ENCODE measurements at regions not wholly inside any gene's neighbourhood (a gene's known extent, or its start where the extent isn't known, plus 50 kb on each side); places are given as distances from the start of the nearest gene placed in this dataset.

DNA sequence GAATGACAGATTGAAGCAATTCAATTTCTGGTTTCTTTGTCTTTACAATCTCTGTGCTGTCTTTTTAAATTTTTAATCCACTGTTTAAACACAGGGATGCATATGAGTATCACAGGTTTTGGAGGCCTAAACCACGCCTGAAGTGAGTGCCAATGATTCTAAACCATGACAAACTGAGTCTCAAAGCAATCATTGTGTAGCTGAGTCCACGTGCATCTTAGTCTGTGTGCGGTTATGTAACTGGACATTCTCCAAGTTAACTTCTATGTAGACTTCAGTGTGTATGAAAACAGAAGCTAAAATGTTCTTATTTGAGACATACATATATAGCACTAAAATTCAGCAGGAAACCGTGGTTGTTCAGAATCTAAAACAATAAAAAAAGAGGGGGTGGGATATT lies 79.3 kb upstream of the ST8SIA6 start:
- DNase-seq (ENCODE audit: low read depth, low spot score) = no peak
- H3K4me3 ChIP-seq (ENCODE audit: control insufficient read depth in 2 of 3, extremely low read depth in 1 of 3, insufficient read depth in 2 of 3, low read depth in 1 of 3, low read length in 3 of 3) = no peak overlapping the region
- H3K9ac ChIP-seq (ENCODE audit: control insufficient read depth, extremely low read depth, insufficient read depth, low read length) = no peak overlapping the region
- FAIRE-seq = no peak
- H3K9me1 ChIP-seq (ENCODE audit: control insufficient read depth, extremely low read depth, insufficient read depth, low read length) = no peaks in the 10 kb centered on the region
- dilution Hi-C loops (cut with MboI; ENCODE audit: extremely low pct_ligation_motif_present, low sequenced_read_pairs) = no loop called here
- no peak overlapping the region for H3K4me2 ChIP-seq (ENCODE audit: control insufficient read depth, extremely low read depth, insufficient read depth, low read depth, low read length)
- no peaks in the 10 kb centered on the region for H3K36me3 ChIP-seq (ENCODE audit: control insufficient read depth in 2 of 2, extremely low read depth in 1 of 2, insufficient read depth in 2 of 2, low read length in 2 of 2)
- no peak overlapping the region for H2AFZ ChIP-seq (ENCODE audit: control insufficient read depth, low read length)
- TF ChIP-seq, protein P1, sequence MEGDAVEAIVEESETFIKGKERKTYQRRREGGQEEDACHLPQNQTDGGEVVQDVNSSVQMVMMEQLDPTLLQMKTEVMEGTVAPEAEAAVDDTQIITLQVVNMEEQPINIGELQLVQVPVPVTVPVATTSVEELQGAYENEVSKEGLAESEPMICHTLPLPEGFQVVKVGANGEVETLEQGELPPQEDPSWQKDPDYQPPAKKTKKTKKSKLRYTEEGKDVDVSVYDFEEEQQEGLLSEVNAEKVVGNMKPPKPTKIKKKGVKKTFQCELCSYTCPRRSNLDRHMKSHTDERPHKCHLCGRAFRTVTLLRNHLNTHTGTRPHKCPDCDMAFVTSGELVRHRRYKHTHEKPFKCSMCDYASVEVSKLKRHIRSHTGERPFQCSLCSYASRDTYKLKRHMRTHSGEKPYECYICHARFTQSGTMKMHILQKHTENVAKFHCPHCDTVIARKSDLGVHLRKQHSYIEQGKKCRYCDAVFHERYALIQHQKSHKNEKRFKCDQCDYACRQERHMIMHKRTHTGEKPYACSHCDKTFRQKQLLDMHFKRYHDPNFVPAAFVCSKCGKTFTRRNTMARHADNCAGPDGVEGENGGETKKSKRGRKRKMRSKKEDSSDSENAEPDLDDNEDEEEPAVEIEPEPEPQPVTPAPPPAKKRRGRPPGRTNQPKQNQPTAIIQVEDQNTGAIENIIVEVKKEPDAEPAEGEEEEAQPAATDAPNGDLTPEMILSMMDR (optimal IDR thresholded peaks at IDR 0.05 in 1 of 3, IDR thresholded peaks at IDR 0.05 in 1 of 3, conservative IDR thresholded peaks at IDR 0.05 in 1 of 3; ENCODE audit: extremely low read depth in 1 of 3, insufficient read depth in 2 of 3, low read length in 3 of 3) = no peak
- TF ChIP-seq EZH2 (IDR thresholded peaks at IDR 0.05; ENCODE audit: low read length) = no peak
- no peaks in the 10 kb centered on the region for H3K4me1 ChIP-seq (ENCODE audit: control insufficient read depth, extremely low read depth, insufficient read depth, low read length)
- no peaks in the 10 kb centered on the region for H4K20me1 ChIP-seq (ENCODE audit: control insufficient read depth, extremely low read depth, insufficient read depth, low read length)
- no peaks in the 10 kb centered on the region for H3K79me2 ChIP-seq (ENCODE audit: control insufficient read depth, insufficient read depth, low read length)
- H3K27me3 ChIP-seq (ENCODE audit: control insufficient read depth, extremely low read depth, insufficient read depth, low read length) = no peaks in the 10 kb centered on the region
- no peaks in the 10 kb centered on the region for H3K9me3 ChIP-seq (ENCODE audit: control insufficient read depth, low read depth, low read length)
- H3K27ac ChIP-seq (ENCODE audit: control insufficient read depth, insufficient read depth, low read length) = no peak overlapping the region

DNA sequence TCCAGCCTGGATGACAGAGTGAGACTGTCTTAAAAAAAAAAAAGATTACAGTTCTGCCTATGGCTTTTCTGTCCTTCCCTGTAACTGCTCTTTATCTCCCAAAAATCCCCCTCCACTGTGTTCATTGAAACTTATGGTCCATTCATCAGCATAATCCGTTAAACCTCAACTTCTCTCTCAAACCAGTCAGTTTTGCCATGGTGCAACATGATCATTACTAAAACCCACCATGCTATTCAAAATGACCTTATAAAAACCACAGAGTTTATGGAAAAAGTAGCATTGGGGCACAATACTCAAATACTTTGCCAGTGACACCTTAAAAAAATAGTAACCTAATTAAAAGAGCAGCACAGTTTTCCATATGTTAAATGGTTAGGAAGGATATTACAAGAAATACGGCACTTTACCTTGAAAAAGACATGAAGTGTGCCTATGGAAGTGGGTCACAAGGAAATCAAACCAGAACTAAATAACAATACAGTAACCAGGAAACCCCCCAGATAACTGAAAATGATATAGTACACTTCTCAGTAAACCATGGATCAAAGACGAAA lies 74.0 kb upstream of the ST8SIA6 start:
- Histone ChIP-seq H3K9ac (ENCODE audit: control insufficient read depth, extremely low read depth, insufficient read depth, low read length) (no peak overlapping the region), H3K36me3 (ENCODE audit: control insufficient read depth in 2 of 2, extremely low read depth in 1 of 2, insufficient read depth in 2 of 2, low read length in 2 of 2) (no peaks in the 10 kb centered on the region), H3K9me3 (ENCODE audit: control insufficient read depth, low read depth, low read length) (peaks cover 1% of the 10 kb centered on the region), H4K20me1 (ENCODE audit: control insufficient read depth, extremely low read depth, insufficient read depth, low read length) (no peaks in the 10 kb centered on the region), H3K4me3 (ENCODE audit: control insufficient read depth in 2 of 3, extremely low read depth in 1 of 3, insufficient read depth in 2 of 3, low read depth in 1 of 3, low read length in 3 of 3) (no peak overlapping the region), H3K4me1 (ENCODE audit: control insufficient read depth, extremely low read depth, insufficient read depth, low read length) (peaks cover 14% of the 10 kb centered on the region), H3K79me2 (ENCODE audit: control insufficient read depth, insufficient read depth, low read length) (no peaks in the 10 kb centered on the region), H3K27ac (ENCODE audit: control insufficient read depth, insufficient read depth, low read length) (no peak overlapping the region), H3K27me3 (ENCODE audit: control insufficient read depth, extremely low read depth, insufficient read depth, low read length) (no peaks in the 10 kb centered on the region), H3K9me1 (ENCODE audit: control insufficient read depth, extremely low read depth, insufficient read depth, low read length) (no peaks in the 10 kb centered on the region), H2AFZ (ENCODE audit: control insufficient read depth, low read length) (no peak overlapping the region), H3K4me2 (ENCODE audit: control insufficient read depth, extremely low read depth, insufficient read depth, low read depth, low read length) (no peak overlapping the region)
- TF ChIP-seq, protein P1 (optimal IDR thresholded peaks at IDR 0.05 in 1 of 3, IDR thresholded peaks at IDR 0.05 in 1 of 3, conservative IDR thresholded peaks at IDR 0.05 in 1 of 3; ENCODE audit: extremely low read depth in 1 of 3, insufficient read depth in 2 of 3, low read length in 3 of 3) = no peak
- TF ChIP-seq EZH2 (IDR thresholded peaks at IDR 0.05; ENCODE audit: low read length) = no peak
- dilution Hi-C loops (cut with MboI; ENCODE audit: extremely low pct_ligation_motif_present, low sequenced_read_pairs) = no loop called here
- FAIRE-seq = no peak
- no peak for DNase-seq (ENCODE audit: low read depth, low spot score)
